ENCODE measurements at regions not wholly inside any gene's neighbourhood (a gene's known extent, or its start where the extent isn't known, plus 50 kb on each side); places are given as distances from the start of the nearest gene placed in this dataset.

DNA sequence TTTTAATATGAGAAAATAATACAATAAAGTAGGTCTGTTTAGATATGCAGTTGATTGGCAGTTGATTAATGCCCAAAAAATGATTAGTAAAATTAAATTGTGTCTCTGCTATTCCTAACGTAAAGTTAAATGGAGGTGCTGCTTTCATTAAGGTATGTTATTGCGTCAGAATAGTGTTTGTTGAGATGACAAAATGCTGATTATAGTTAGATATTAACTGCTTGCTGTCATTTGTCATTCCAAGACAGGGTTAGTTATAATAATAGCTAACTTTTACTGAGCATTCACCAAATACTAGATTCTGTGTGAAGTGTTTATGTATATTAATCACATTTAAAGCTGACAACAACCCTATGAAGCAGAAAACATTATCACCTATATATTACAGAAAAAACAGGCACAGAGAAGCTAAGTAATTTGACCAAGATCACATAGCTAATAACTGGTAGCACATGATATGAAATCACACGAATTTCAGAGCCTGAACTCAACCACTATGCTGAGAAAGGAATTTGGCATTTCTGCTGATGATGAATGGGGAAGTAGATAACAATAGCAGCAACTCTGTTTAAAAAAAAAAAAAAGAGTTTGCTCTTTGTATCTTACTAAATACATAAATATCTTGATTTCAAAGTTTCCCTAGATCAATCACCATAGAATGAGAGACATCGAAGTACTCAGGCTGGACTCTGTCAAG is 59.7 kb upstream of the WDR44 start:
- no peak for TF ChIP-seq POLR2A (IDR thresholded peaks at IDR 0.05)
- TF ChIP-seq, protein P1, sequence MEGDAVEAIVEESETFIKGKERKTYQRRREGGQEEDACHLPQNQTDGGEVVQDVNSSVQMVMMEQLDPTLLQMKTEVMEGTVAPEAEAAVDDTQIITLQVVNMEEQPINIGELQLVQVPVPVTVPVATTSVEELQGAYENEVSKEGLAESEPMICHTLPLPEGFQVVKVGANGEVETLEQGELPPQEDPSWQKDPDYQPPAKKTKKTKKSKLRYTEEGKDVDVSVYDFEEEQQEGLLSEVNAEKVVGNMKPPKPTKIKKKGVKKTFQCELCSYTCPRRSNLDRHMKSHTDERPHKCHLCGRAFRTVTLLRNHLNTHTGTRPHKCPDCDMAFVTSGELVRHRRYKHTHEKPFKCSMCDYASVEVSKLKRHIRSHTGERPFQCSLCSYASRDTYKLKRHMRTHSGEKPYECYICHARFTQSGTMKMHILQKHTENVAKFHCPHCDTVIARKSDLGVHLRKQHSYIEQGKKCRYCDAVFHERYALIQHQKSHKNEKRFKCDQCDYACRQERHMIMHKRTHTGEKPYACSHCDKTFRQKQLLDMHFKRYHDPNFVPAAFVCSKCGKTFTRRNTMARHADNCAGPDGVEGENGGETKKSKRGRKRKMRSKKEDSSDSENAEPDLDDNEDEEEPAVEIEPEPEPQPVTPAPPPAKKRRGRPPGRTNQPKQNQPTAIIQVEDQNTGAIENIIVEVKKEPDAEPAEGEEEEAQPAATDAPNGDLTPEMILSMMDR (IDR thresholded peaks at IDR 0.05), result no peak

All from uterus (tissue), 2 donors.